HG03432 (cell line): ENCODE measurements at regions not wholly inside any gene's neighbourhood (a gene's known extent, or its start where the extent isn't known, plus 50 kb on each side); places are given as distances from the start of the nearest gene placed in this dataset.
A peak's percentile ranks its signal among the peaks of the same experiment; 100 is the strongest.
"Not testable (repeated sequence)": the region's sequence is repeated elsewhere in the genome, so short reads cannot be mapped to it uniquely, and the experiment has no call there.

Experiments used
- ATAC-seq: cut with Tn5 transposase; IDR thresholded peaks from one replicate; pipeline ENCODE4 v1.9.1; 2021; ENCODE audit warnings: mild to moderate bottlenecking, moderate library complexity; ENCODE audit not compliant: unreplicated experiment

DNA sequence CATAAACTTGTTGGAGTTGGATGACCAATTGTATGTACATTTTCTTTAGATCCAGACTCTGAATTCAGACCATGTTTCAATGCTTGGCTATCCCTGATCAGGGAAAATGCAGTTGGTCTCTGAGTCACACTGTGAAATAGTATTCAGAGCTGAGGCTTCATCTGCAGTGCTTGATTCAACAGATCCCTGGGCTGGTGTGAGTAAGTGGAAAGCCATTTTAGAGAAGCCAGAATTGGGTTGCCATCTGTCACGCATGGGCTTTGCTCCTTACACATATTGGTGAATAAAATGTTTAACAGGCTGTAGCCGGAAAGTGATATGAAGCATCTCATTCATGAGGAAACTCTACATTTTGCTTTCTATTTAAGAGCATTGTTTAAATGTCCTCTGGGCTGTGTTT is 50.0 kb upstream of the ACYP2 start:
- no peak for ATAC-seq

- no peak for ATAC-seq
Observed at GRCh38 chr2:54063967-54064535, 51.4 kb upstream of the ACYP2 start.

DNA sequence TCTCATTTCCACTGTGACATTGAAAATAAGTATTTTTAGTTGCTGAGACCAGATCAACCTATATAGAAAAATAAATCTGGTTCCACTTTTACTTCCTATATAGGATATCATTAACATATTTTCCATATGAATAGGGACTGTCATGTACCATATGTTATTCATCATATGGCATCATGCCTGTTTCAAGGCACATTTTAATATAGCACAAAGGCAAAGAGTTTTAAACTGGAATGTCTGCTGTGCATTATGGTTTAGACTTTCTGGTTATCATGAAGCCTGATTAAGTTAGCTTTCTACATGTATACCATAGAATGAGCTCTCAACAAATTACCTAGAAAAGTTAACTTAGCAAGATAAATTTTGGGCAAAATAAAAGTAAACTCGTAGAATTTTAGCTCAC is 53.0 kb upstream of the ACYP2 start:
- no peak for ATAC-seq

GRCh38 chr2:54061272-54061671 is 54.1 kb upstream of the ACYP2 start:
- ATAC-seq, result no peak

DNA sequence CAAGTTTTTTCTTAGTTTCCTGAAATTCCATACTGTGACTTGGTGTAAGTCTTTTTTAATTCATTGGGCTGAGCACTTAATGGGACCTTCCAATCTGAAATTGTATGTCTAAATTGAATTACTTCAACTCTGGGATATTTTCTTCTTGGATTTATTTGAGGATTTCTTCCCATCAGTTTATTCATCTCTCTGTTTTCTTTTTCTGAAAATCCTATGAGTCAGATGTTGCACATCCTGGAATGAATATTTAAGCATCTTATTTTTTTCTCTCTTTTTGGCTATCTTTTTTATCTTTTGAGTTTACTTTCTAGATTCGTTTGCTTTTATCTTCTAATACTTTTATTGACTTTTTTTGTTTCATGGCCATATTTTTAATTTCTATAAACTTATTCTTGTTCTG is 55.4 kb upstream of the ACYP2 start:
- ATAC-seq, result no peak

DNA sequence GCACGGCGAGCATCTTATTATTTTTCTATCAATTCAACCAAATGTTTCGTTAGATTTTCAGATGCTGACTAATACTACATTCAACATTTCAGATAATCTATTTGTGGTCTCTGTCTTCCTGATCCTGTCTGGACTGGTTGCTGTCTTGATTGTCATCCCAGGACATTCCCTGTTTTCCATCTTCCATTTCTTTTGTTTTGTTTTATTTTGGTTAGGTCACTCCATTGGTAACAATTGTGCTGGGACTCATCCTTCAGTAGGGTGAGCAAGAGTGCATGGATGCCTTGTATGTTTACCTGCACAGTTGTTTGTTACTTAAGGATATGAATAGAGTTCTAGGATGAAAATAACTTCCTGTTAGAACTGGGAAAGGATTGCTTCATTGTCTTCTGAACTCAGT is 55.9 kb upstream of the ACYP2 start:
- ATAC-seq, result no peak

- ATAC-seq, result no peak
Observed at GRCh38 chr2:54058449-54058848, 57.0 kb upstream of the ACYP2 start.

DNA sequence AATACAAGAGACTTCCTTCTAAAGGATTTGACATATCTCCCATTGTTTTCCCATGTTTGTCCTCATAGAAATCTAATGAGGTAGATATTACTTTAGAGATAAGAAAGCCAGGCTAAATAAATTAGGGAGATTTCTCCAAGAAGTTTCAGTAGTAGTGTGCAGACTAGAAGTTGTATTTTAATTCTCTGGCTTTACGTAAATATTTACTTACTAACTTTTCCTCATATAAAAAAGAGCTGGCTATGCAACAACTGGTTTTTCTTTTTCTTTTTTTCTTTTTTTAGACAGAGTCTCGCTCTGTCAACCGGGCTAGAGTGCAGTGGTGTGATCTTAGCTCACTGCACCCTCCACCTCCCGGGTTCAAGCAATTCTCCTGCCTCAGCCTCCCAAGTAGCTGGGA is 60.6 kb upstream of the ACYP2 start:
- ATAC-seq, result no peak

- peak; percentile 86 for ATAC-seq
Observed at GRCh38 chr2:54054271-54054670, 61.1 kb upstream of the ACYP2 start.

GRCh38 chr2:54053830-54054229 is 61.6 kb upstream of the ACYP2 start:
- peak; percentile 49 for ATAC-seq

DNA sequence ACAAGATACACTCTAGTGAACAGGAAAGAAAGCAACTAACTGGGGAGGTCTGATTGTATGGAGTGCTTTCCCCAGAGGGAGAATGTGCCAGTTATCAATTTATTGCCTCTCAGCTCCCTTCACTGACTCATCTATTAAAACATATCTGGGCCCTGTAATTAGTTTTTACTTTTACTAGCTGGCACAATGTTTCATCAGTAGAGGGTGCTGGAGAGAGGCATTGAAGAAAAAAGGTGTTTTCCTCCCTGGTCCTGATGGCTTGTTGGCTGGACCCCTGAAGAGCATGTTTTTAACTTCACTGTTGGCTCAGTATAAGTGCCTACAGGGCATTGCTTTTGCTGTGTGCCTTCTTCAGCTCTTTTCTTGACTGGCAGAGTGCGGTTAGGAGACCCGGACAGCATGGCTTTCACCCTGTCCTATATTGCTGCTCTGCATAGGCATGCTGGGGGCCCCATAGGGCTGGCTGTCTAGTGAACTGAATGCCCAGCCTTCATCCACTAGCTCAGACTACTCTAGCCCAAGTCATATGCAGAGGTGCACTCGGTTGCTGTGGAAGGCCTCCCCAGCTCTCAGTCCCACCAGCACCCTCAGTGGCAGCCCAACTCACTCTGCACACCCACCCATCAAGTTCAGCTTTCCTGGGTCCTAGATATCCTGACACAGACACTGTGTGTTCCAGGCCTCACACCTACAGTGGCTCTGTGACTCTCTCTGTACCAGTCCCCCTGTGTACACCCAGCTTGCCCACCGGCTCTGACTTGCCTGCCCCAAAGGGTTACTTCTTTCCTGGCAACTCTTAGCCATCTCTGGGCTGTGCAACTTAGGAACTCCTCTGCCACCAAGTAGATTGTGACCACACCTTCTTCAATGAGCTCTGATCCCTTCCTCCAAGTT is 62.3 kb upstream of the ACYP2 start:
- peak; percentile 18 for ATAC-seq

- no peak for ATAC-seq
Observed at GRCh38 chr2:54050445-54050844, 65.0 kb upstream of the ACYP2 start.

DNA sequence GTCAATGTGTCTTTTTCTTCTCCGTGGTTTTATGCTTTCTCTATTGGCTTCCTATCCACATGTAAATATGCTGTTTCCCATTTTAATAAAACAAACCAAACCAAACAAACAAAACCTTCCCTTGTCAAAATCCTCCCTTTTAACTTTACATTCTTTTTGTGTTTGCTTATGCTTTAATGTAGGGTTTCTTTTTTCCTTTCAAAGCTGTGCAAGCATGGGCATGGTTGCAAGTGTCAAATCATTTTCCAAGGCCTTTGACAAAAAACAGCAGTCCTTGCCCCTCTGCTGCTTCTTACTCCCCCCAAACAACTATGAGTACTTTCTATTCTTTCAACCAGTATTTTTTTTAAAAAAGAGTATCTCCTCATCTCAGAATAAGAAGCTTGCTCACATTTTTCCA is 66.0 kb upstream of the ACYP2 start:
- no peak for ATAC-seq

DNA sequence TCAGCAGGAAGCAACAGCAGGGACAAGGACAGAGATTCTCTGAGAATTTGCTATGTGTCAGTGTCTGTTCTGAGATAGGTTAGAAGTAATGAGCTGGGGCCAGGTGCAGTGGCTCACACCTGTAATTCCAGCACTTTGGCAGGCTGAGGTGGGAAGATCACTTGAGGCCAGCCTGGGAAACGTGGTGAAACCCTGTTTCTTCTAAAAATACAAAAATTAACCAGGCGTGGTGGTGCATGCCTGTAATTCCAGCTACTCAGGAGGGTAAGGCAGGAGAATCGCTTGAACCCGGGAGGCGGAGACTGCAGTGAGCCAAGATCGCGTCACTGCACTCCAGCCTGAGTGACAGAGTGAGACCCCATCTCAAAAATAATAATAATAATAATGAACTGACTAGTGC is 66.5 kb upstream of the ACYP2 start:
- ATAC-seq, result not testable (repeated sequence)

DNA sequence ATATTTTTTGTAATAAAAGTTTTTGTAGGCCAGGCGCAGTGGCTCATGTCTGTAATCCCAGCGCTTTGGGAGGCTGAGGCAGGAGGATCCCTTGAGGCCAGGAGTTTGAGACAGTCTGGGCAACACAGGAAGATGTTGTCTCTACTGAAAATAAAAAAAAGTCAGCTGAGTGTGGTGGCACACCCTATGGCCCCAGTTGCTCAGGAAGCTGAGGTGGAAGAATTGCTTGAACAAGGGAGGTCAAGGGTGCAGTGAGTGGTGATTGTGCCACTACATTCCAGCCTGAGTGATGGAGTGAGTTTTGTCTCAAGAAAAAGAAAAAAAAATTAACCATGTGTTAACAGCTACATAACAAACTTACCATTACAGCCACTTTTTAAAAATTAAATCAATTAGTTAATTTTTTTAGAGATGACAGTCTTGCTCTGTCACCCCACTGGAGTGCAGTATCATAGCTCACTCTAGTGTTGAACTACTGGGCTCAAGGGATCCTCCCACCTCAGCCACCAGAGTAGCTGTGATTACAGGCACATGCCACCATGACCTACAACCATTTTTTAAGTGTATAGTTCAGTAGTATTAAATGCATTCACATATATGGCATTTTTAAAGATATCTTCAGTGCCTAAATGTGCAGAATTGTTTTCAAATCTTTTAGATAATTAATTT is 67.2 kb upstream of the ACYP2 start:
- ATAC-seq, result no peak

DNA sequence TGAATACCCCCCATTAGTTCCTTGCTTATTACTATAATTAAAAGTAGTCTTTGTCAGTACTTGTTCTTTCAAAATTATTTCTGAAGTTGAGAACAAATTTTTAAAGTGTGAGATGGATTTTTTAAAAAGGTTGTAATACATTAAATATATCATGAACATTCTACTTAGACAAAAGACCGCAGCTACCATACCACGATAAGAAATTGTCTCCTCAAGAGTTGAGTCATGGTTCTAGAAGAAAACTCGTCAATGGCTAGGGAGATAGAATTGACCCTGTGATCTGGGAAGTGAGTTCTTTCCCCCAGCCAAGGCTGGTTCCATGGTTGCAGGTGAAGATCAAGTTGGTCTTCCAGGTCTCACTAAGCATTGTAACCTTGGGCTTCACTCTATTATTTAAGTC is 67.8 kb upstream of the ACYP2 start:
- ATAC-seq, result no peak

- ATAC-seq, result no peak
Observed at GRCh38 chr2:54047091-54047490, 68.3 kb upstream of the ACYP2 start.

- no peak for ATAC-seq
Observed at GRCh38 chr2:54042897-54043620, 72.3 kb upstream of the PSME4 start.

DNA sequence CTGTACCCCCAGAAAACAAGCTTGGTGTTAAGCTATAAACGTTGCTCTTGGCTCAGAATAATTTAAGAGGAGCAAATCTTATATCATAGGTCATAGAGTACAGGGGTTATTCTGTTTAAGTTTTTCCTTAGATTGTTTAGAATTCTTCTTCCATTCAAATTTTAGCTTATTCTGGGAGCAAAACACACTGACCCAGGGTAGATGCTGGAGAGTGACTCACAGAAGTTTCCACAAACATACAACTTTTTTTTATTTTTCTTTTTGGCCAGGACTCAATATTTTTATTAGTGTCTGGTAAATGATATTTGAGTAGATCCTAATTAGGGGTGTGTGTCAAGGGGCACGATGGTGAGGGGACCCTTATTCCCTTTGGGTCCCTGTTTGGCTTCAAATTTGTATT is 71.5 kb upstream of the PSME4 start:
- no peak for ATAC-seq

DNA sequence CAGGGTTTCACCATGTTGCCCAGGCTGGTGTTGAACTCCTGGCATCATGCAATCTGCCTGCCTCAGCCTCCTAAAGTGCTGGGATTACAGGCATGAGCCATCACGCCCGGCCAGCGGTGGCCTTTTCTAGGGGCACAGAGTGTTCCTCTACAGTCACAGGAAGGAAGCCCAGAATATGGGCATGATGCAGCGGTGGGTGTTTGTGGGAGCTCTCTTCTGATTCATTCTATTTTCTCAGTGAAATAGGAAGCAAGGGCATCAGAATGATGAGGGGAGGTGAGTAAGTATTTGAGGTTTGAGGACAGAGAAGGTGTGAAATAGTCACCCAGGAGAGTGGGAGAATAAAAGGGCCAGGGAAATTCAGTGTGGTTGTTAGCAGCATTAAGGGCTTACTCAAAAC is 70.3 kb upstream of the PSME4 start:
- no peak for ATAC-seq

GRCh38 chr2:54040685-54041084 is 69.9 kb upstream of the PSME4 start:
- no peak for ATAC-seq
